OCI-LY3 (cell line): ENCODE measurements at regions not wholly inside any gene's neighbourhood (a gene's known extent, or its start where the extent isn't known, plus 50 kb on each side); places are given as distances from the start of the nearest gene placed in this dataset.

ENCODE experiments used
- H2AFZ ChIP-seq: fragments of 200-600, 300-600 bp; shearing (Covaris generic); 2 replicates; pipeline ENCODE4 v1.6.0; 2014; ENCODE audit warnings: antibody characterized with exemption, low read depth, low read length
- H3K27ac ChIP-seq: fragments of 200-600, 300-600 bp; sonication (generic); 2 replicates; pipeline ENCODE4 v1.5.1; 2014; ENCODE audit warnings: mild to moderate bottlenecking, low read length, moderate library complexity, mixed read lengths
- H3K27me3 ChIP-seq: fragments of 200-600, 300-600 bp; sonication (generic); 2 replicates; pipeline ENCODE4 v1.6.1; 2014; ENCODE audit warnings: low read depth, low read length, mixed read lengths
- H3K36me3 ChIP-seq: fragments of 200-600, 300-600 bp; sonication (generic); replicated peaks from 2 replicates; pipeline ENCODE3; 2014; ENCODE audit warnings: low read depth, low read length, mixed read lengths
- H3K4me1 ChIP-seq: fragments of 300-600, 200-600 bp; sonication (generic); 2 replicates; pipeline ENCODE4 v1.6.1; 2014; ENCODE audit warnings: low read length, mixed read lengths
- H3K4me2 ChIP-seq: fragments of 200-600, 300-600 bp; sonication (generic); 2 replicates; pipeline ENCODE4 v1.6.1; 2014; ENCODE audit warnings: low read length, mixed read lengths
- H3K4me3 ChIP-seq: fragments of 300-600, 200-600 bp; sonication (generic); 2 replicates; pipeline ENCODE4 v1.5.1; 2014; ENCODE audit warnings: antibody characterized with exemption, mild to moderate bottlenecking, low read length, moderate library complexity
- H3K79me2 ChIP-seq: fragments of 300-600, 200-600 bp; shearing (Covaris generic); 2 replicates; pipeline ENCODE4 v1.6.1; 2014; ENCODE audit warnings: mild to moderate bottlenecking, low read length, mixed read lengths
- H3K9ac ChIP-seq: fragments of 300-600, 200-600 bp; shearing (Covaris generic); 2 replicates; pipeline ENCODE4 v1.6.0; 2014; ENCODE audit warnings: mild to moderate bottlenecking, low read length, moderate library complexity
- H3K9me3 ChIP-seq: fragments of 200-600, 300-600 bp; shearing (Covaris generic); 2 replicates; pipeline ENCODE4 v1.6.1; 2014; ENCODE audit warnings: low read length, mixed read lengths; ENCODE audit not compliant: insufficient read depth
- H4K20me1 ChIP-seq: fragments of 200-600, 300-600 bp; sonication (generic); 2 replicates; pipeline ENCODE4 v1.6.1; 2016; ENCODE audit warnings: low read length, mixed read lengths; ENCODE audit not compliant: insufficient read depth
- CTCF ChIP-seq: fragments of 200-600, 300-600 bp; sonication (generic); IDR thresholded peaks from 2 replicates; pipeline ENCODE4 v1.5.1; 2014; ENCODE audit warnings: antibody characterized with exemption, low read length, low read depth
- EZH2phosphoT487 ChIP-seq: fragments of 200-600 bp; shearing (Covaris generic); IDR thresholded peaks from 2 replicates; pipeline ENCODE4 v1.6.1; 2018; ENCODE audit warnings: antibody characterized with exemption, mixed run types, low read depth

GRCh38 chr14:97281741-97282140 lies 484.6 kb downstream of the VRK1 start:
- H3K9me3 ChIP-seq = no peaks in the 10 kb centered on the region
- H3K27ac ChIP-seq = no peak overlapping the region
- no peaks in the 10 kb centered on the region for H4K20me1 ChIP-seq
- H3K4me2 ChIP-seq = no peak overlapping the region
- H3K9ac ChIP-seq = no peak overlapping the region
- H2AFZ ChIP-seq = no peak overlapping the region
- peaks cover 4% of the 10 kb centered on the region for H3K27me3 ChIP-seq
- H3K4me3 ChIP-seq = no peak overlapping the region
- TF ChIP-seq EZH2phosphoT487 (no peak), CTCF (no peak)
- no peaks in the 10 kb centered on the region for H3K79me2 ChIP-seq
- no peaks in the 10 kb centered on the region for H3K4me1 ChIP-seq
- H3K36me3 ChIP-seq = no peaks in the 10 kb centered on the region

- no peaks in the 10 kb centered on the region for H3K36me3 ChIP-seq
- no peak overlapping the region for H3K27ac ChIP-seq
- no peaks in the 10 kb centered on the region for H4K20me1 ChIP-seq
- no peaks in the 10 kb centered on the region for H3K27me3 ChIP-seq
- no peak overlapping the region for H3K4me2 ChIP-seq
- no peaks in the 10 kb centered on the region for H3K4me1 ChIP-seq
- no peaks in the 10 kb centered on the region for H3K79me2 ChIP-seq
- no peak for TF ChIP-seq EZH2phosphoT487
- H3K9me3 ChIP-seq = no peaks in the 10 kb centered on the region
- no peak overlapping the region for H3K9ac ChIP-seq
- H2AFZ ChIP-seq = no peak overlapping the region
- H3K4me3 ChIP-seq = no peak overlapping the region
Observed at GRCh38 chr14:97282210-97283004, 485.2 kb downstream of the VRK1 start.

GRCh38 chr14:97283005-97283403 lies 485.8 kb downstream of the VRK1 start:
- Histone ChIP-seq H3K4me3 (no peak overlapping the region), H3K4me1 (no peaks in the 10 kb centered on the region), H3K79me2 (no peaks in the 10 kb centered on the region), H3K4me2 (no peak overlapping the region), H3K36me3 (no peaks in the 10 kb centered on the region), H2AFZ (no peak overlapping the region), H3K9me3 (no peaks in the 10 kb centered on the region), H3K27ac (no peak overlapping the region), H4K20me1 (no peaks in the 10 kb centered on the region), H3K9ac (no peak overlapping the region), H3K27me3 (no peaks in the 10 kb centered on the region)
- no peak for TF ChIP-seq EZH2phosphoT487
- TF ChIP-seq CTCF = no peak

- H2AFZ ChIP-seq = no peak overlapping the region
- H4K20me1 ChIP-seq = no peaks in the 10 kb centered on the region
- no peak overlapping the region for H3K4me2 ChIP-seq
- no peaks in the 10 kb centered on the region for H3K27me3 ChIP-seq
- H3K9me3 ChIP-seq = no peaks in the 10 kb centered on the region
- no peaks in the 10 kb centered on the region for H3K36me3 ChIP-seq
- no peak overlapping the region for H3K27ac ChIP-seq
- no peaks in the 10 kb centered on the region for H3K79me2 ChIP-seq
- TF ChIP-seq CTCF (no peak), EZH2phosphoT487 (no peak)
- no peak overlapping the region for H3K4me3 ChIP-seq
- no peaks in the 10 kb centered on the region for H3K4me1 ChIP-seq
- H3K9ac ChIP-seq = no peak overlapping the region
Observed at GRCh38 chr14:97283426-97283825, 486.2 kb downstream of the VRK1 start.
